Neural cell (in vitro differentiated cells): ENCODE measurements at regions not wholly inside any gene's neighbourhood (a gene's known extent, or its start where the extent isn't known, plus 50 kb on each side); places are given as distances from the start of the nearest gene placed in this dataset.

Experiments used
- H2AFZ ChIP-seq: fragments of 200-600, 300-800 bp; sonication (generic), shearing (Covaris generic); 2 replicates; pipeline ENCODE4 v1.6.0; 2014; ENCODE audit warnings: low read depth, mild to moderate bottlenecking, antibody characterized with exemption, low read length, moderate library complexity
- H3F3A ChIP-seq: fragments of 200-600 bp; shearing (Covaris generic); 2 replicates; pipeline ENCODE4 v1.6.1; 2016; ENCODE audit warnings: mild to moderate bottlenecking, moderate library complexity, mixed read lengths, antibody characterized with exemption, low read length; ENCODE audit not compliant: insufficient read depth, poor library complexity, severe bottlenecking
- H3K27ac ChIP-seq: fragments of 200-600, 300-800 bp; sonication (generic), shearing (Covaris generic); 2 replicates; pipeline ENCODE4 v1.5.1; 2014; ENCODE audit warnings: mild to moderate bottlenecking, low read length, moderate library complexity
- H3K27me3 ChIP-seq: fragments of 300-800, 200-600 bp; sonication (generic), shearing (Covaris generic); 2 replicates; pipeline ENCODE4 v1.6.0; 2014; ENCODE audit warnings: mild to moderate bottlenecking, low read depth, low read length, moderate library complexity; ENCODE audit not compliant: insufficient read depth
- H3K36me3 ChIP-seq: fragments of 300-800, 200-600 bp; sonication (generic), shearing (Covaris generic); 2 replicates; pipeline ENCODE4 v1.5.1; 2014; ENCODE audit warnings: mild to moderate bottlenecking, antibody characterized with exemption, low read length, moderate library complexity; ENCODE audit not compliant: insufficient read depth
- H3K4me2 ChIP-seq: fragments of 300-800, 200-600 bp; sonication (generic), shearing (Covaris generic); 2 replicates; pipeline ENCODE4 v1.6.0; 2014; ENCODE audit warnings: mild to moderate bottlenecking, low read length
- H3K4me3 ChIP-seq: fragments of 300-800, 200-600 bp; sonication (generic), shearing (Covaris generic); 2 replicates; pipeline ENCODE4 v1.5.1; 2014; ENCODE audit warnings: mild to moderate bottlenecking, low read length, moderate library complexity
- H3K79me2 ChIP-seq: fragments of 200-600 bp; shearing (Covaris generic); replicated peaks from 2 replicates; pipeline ENCODE4 v1.6.0; 2014; ENCODE audit warnings: mild to moderate bottlenecking, low read length, moderate library complexity; ENCODE audit not compliant: insufficient read depth
- H3K9ac ChIP-seq: fragments of 300-800, 200-600 bp; sonication (generic), shearing (Covaris generic); 2 replicates; pipeline ENCODE4 v1.6.1; 2016; ENCODE audit warnings: mild to moderate bottlenecking, low read length, mixed read lengths
- H3K9me2 ChIP-seq: fragments of 200-600 bp; shearing (Covaris generic); 2 replicates; pipeline ENCODE4 v1.6.1; 2016; ENCODE audit warnings: mild to moderate bottlenecking, low read length, mixed read lengths; ENCODE audit not compliant: insufficient read depth
- H3K9me3 ChIP-seq: fragments of 200-600, 300-800 bp; sonication (generic), shearing (Covaris generic); 2 replicates; pipeline ENCODE4 v1.6.1; 2016; ENCODE audit warnings: mild to moderate bottlenecking, mixed run types, low read length, moderate library complexity, mixed read lengths
- H4K20me1 ChIP-seq: fragments of 200-600 bp; shearing (Covaris generic); 2 replicates; pipeline ENCODE4 v1.6.1; 2016; ENCODE audit warnings: mild to moderate bottlenecking, mixed run types; ENCODE audit not compliant: insufficient read depth
- EP300 ChIP-seq: fragments of 450-650 bp; conservative IDR thresholded peaks from 2 replicates; pipeline ENCODE4 v1.6.1; 2014; ENCODE audit warnings: antibody characterized with exemption, mild to moderate bottlenecking, moderate library complexity; ENCODE audit not compliant: poor library complexity, severe bottlenecking
- EZH2 ChIP-seq: fragments of 200-600, 300-800 bp; shearing (Covaris generic), sonication (generic); IDR thresholded peaks from 2 replicates; pipeline ENCODE4 v1.6.1; 2014; ENCODE audit warnings: antibody characterized with exemption, low read length, borderline replicate concordance, mild to moderate bottlenecking; ENCODE audit not compliant: insufficient read depth, poor library complexity, severe bottlenecking
- MXI1 ChIP-seq: fragments of 450-650 bp; conservative IDR thresholded peaks from 2 replicates; pipeline ENCODE4 v1.6.1; 2014; ENCODE audit warnings: antibody characterized with exemption, mild to moderate bottlenecking; ENCODE audit not compliant: poor library complexity, severe bottlenecking
- POLR2AphosphoS5 ChIP-seq: IDR thresholded peaks from 2 replicates; pipeline ENCODE4 v1.6.1; 2012
- RAD21 ChIP-seq: fragments of 450-650 bp; conservative IDR thresholded peaks from 2 replicates; pipeline ENCODE4 v1.6.1; 2014; ENCODE audit warnings: antibody characterized with exemption, mild to moderate bottlenecking, moderate library complexity
- SMC3 ChIP-seq: fragments of 450-650 bp; conservative IDR thresholded peaks from 2 replicates; pipeline ENCODE4 v1.6.1; 2014; ENCODE audit warnings: antibody characterized with exemption, mild to moderate bottlenecking, moderate library complexity; ENCODE audit not compliant: poor library complexity
- TAF1 ChIP-seq: IDR thresholded peaks from 2 replicates; pipeline ENCODE4 v1.6.1; 2012; ENCODE audit warnings: low read depth
- TF ChIP-seq, protein P1 (sequence below): IDR thresholded peaks from 2 replicates; pipeline ENCODE4 v1.6.1; 2012; ENCODE audit warnings: borderline replicate concordance
- TF ChIP-seq, protein P2 (sequence below): fragments of 450-650 bp; IDR thresholded peaks from 2 replicates; pipeline ENCODE4 v1.5.1; 2014; ENCODE audit warnings: antibody characterized with exemption, mild to moderate bottlenecking, moderate library complexity; ENCODE audit not compliant: poor library complexity, severe bottlenecking

DNA sequence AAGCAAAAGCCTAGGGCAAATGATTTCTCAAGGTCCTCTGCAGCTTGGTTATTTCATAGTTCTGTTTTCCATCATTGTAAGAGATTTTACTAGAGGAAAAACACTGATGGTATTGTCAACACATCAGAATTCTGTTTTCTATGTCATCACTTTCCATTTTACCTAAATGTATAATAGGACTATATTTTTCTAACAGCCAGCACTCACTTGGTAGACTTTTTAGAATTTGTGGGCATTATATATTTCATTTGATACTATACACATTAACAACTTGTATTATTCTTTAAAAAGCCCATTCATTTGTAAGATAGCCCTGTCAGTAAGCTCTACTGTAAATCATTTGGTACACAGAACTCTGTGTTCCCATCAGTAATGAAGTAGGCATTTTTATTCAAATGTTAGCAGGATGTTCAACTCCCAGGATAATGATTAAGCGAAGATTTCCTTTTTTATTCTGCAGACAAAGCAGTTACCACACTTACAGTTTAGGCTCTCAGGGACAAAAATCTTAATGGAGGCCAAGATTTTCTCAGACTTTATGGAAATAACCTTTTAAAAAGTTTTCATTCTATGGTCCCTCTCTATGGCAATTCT is 143.6 kb upstream of the TEX13C start:
- no peaks in the 10 kb centered on the region for H4K20me1 ChIP-seq
- H3K79me2 ChIP-seq: no peaks in the 10 kb centered on the region
- H3K36me3 ChIP-seq: no peaks in the 10 kb centered on the region
- no peak overlapping the region for H3K9ac ChIP-seq
- H3K27ac ChIP-seq: no peak overlapping the region
- H3K4me3 ChIP-seq: no peak overlapping the region
- H3K4me2 ChIP-seq: no peak overlapping the region
- no peak overlapping the region for H2AFZ ChIP-seq
- H3K27me3 ChIP-seq: no peaks in the 10 kb centered on the region
- H3F3A ChIP-seq: no peaks in the 10 kb centered on the region
- no peak for TF ChIP-seq TAF1
- no peak for TF ChIP-seq MXI1
- TF ChIP-seq, protein P1, sequence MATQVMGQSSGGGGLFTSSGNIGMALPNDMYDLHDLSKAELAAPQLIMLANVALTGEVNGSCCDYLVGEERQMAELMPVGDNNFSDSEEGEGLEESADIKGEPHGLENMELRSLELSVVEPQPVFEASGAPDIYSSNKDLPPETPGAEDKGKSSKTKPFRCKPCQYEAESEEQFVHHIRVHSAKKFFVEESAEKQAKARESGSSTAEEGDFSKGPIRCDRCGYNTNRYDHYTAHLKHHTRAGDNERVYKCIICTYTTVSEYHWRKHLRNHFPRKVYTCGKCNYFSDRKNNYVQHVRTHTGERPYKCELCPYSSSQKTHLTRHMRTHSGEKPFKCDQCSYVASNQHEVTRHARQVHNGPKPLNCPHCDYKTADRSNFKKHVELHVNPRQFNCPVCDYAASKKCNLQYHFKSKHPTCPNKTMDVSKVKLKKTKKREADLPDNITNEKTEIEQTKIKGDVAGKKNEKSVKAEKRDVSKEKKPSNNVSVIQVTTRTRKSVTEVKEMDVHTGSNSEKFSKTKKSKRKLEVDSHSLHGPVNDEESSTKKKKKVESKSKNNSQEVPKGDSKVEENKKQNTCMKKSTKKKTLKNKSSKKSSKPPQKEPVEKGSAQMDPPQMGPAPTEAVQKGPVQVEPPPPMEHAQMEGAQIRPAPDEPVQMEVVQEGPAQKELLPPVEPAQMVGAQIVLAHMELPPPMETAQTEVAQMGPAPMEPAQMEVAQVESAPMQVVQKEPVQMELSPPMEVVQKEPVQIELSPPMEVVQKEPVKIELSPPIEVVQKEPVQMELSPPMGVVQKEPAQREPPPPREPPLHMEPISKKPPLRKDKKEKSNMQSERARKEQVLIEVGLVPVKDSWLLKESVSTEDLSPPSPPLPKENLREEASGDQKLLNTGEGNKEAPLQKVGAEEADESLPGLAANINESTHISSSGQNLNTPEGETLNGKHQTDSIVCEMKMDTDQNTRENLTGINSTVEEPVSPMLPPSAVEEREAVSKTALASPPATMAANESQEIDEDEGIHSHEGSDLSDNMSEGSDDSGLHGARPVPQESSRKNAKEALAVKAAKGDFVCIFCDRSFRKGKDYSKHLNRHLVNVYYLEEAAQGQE: no peak
- no peak for TF ChIP-seq SMC3
- TF ChIP-seq, protein P2, sequence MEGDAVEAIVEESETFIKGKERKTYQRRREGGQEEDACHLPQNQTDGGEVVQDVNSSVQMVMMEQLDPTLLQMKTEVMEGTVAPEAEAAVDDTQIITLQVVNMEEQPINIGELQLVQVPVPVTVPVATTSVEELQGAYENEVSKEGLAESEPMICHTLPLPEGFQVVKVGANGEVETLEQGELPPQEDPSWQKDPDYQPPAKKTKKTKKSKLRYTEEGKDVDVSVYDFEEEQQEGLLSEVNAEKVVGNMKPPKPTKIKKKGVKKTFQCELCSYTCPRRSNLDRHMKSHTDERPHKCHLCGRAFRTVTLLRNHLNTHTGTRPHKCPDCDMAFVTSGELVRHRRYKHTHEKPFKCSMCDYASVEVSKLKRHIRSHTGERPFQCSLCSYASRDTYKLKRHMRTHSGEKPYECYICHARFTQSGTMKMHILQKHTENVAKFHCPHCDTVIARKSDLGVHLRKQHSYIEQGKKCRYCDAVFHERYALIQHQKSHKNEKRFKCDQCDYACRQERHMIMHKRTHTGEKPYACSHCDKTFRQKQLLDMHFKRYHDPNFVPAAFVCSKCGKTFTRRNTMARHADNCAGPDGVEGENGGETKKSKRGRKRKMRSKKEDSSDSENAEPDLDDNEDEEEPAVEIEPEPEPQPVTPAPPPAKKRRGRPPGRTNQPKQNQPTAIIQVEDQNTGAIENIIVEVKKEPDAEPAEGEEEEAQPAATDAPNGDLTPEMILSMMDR: no peak
- no peak for TF ChIP-seq EP300
- no peak for TF ChIP-seq EZH2
- TF ChIP-seq RAD21: no peak
- TF ChIP-seq POLR2AphosphoS5: no peak
- H3K9me2 ChIP-seq: no peaks in the 10 kb centered on the region
- no peaks in the 10 kb centered on the region for H3K9me3 ChIP-seq

DNA sequence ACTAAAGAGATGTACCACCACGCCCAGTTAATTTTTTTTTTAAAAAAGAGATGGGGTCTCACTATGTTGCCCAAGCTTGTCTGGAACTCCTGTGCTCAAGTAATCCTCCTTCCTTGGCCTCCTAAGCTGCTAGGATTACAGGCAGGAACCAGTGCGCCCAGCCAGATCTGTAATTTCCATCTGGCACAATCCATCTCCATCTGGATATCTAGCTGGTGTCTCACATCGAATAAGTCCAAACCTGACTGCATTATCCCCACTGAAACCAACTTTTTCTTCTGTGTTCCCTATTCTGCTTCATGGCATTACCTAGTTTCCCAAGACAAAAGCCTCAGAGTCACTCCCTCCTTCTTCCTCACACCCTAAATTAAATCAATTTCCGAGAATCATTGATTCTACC is 125.8 kb upstream of the TEX13C start:
- H3F3A ChIP-seq: no peaks in the 10 kb centered on the region
- H3K36me3 ChIP-seq: no peaks in the 10 kb centered on the region
- H4K20me1 ChIP-seq: no peaks in the 10 kb centered on the region
- no peaks in the 10 kb centered on the region for H3K9me3 ChIP-seq
- H3K27ac ChIP-seq: no peak overlapping the region
- H3K79me2 ChIP-seq: no peaks in the 10 kb centered on the region
- H3K4me3 ChIP-seq: no peak overlapping the region
- no peak for TF ChIP-seq TAF1
- TF ChIP-seq, protein P1: no peak
- TF ChIP-seq POLR2AphosphoS5: no peak
- no peak for TF ChIP-seq SMC3
- no peak for TF ChIP-seq EZH2
- TF ChIP-seq, protein P2: no peak
- TF ChIP-seq RAD21: no peak
- no peak for TF ChIP-seq EP300
- no peak for TF ChIP-seq MXI1
- H3K9me2 ChIP-seq: no peaks in the 10 kb centered on the region
- H3K9ac ChIP-seq: no peak overlapping the region
- H3K4me2 ChIP-seq: no peak overlapping the region
- no peak overlapping the region for H2AFZ ChIP-seq
- no peaks in the 10 kb centered on the region for H3K27me3 ChIP-seq
